ENCODE measurements at regions not wholly inside any gene's neighbourhood (a gene's known extent, or its start where the extent isn't known, plus 50 kb on each side); places are given as distances from the start of the nearest gene placed in this dataset.

DNA sequence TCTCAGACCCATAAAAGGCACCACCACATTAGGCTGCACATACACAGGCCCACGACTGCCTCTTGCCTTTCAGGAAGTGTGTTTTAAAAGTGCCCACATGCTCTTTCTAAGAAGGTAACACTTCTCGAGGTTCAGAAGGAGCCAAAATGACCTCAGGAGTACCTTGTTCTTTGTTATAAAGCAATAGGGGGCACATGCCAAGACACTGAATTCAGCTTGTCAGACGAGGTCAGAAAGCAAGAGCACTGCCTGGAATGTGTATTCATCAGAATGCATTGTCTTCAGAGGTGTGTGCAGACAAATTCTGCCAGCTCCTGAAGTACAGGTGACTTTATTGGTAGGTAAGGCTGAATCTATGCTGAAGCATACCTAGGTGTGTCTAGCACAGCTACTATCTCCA is 114.5 kb upstream of the IRX1 start (continued):
- TF ChIP-seq, protein P1, sequence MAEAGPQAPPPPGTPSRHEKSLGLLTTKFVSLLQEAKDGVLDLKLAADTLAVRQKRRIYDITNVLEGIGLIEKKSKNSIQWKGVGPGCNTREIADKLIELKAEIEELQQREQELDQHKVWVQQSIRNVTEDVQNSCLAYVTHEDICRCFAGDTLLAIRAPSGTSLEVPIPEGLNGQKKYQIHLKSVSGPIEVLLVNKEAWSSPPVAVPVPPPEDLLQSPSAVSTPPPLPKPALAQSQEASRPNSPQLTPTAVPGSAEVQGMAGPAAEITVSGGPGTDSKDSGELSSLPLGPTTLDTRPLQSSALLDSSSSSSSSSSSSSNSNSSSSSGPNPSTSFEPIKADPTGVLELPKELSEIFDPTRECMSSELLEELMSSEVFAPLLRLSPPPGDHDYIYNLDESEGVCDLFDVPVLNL (CRISPR knock-in tag; IDR thresholded peaks at IDR 0.05; ENCODE audit: borderline replicate concordance, low read depth), result no peak
- no peak for TF ChIP-seq ZNF423 (CRISPR knock-in tag; IDR thresholded peaks at IDR 0.05)
- TF ChIP-seq, protein P2, sequence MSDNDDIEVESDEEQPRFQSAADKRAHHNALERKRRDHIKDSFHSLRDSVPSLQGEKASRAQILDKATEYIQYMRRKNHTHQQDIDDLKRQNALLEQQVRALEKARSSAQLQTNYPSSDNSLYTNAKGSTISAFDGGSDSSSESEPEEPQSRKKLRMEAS (CRISPR knock-in tag; IDR thresholded peaks at IDR 0.05), result no peak

DNA sequence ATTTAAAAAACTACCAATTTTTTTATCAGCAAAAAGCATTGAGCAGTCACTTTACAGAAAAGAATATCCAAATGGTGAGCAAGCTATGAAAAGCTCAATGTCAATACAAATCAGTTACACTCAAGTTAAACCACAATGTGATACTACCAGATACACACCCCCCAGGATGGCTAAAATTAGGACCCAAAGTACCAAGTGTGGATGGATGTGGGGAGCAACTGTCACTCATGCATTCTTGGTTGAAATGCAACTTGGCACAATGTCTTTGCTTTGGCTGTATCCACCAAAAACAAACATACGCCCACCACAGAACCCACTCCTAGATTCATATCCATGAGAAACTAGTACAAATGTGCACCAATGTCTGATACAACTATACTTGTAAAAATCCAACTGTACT is 120.0 kb upstream of the IRX1 start:
- POLR2A ChIA-PET, result no interaction called here

DNA sequence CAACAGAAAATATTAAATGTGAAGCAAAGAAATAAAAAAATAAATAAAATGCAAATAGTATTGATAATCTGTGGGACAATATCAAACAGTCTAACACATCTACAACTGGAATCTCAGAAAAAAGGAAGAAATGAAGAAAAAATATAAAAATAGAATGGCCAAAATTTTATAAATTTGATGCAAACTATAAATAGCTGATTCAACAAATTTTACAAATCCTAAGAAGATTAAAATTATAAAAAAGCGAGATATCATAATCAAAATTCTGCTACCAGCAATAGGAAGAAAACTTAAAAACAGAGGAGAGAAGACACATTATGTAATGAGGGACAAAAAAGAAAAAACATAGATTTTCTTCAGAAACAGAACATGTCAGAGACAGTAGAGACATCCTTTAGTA is 129.2 kb upstream of the IRX1 start:
- ATAC-seq (no peak), DNase-seq (ENCODE audit: low spot score) (no peak)
- Mint-ChIP-seq H3K4me3 (no peak overlapping the region), H3K27me3 (ENCODE audit: low read depth) (no peaks in the 10 kb centered on the region; the same call in 1 of the 2 replicates), H3K27ac (no peak overlapping the region), H3K36me3 (peaks cover 13% of the 10 kb centered on the region), H3K9me3 (peaks cover 17% of the 10 kb centered on the region), H3K4me1 (no peaks in the 10 kb centered on the region)
- POLR2A ChIA-PET, result interaction anchor here (0.6 kb wide), 1 partner anchor 729 kb away, joined by 6 read pairs; no protein-coding TSS in a partner anchor
- CTCF ChIA-PET, result no interaction called here
- TF ChIP-seq NR2C2 (CRISPR knock-in tag; IDR thresholded peaks at IDR 0.05), result no peak
- no peak for TF ChIP-seq FOXJ3 (CRISPR knock-in tag; IDR thresholded peaks at IDR 0.05; ENCODE audit: borderline replicate concordance)
- TF ChIP-seq, protein P3, sequence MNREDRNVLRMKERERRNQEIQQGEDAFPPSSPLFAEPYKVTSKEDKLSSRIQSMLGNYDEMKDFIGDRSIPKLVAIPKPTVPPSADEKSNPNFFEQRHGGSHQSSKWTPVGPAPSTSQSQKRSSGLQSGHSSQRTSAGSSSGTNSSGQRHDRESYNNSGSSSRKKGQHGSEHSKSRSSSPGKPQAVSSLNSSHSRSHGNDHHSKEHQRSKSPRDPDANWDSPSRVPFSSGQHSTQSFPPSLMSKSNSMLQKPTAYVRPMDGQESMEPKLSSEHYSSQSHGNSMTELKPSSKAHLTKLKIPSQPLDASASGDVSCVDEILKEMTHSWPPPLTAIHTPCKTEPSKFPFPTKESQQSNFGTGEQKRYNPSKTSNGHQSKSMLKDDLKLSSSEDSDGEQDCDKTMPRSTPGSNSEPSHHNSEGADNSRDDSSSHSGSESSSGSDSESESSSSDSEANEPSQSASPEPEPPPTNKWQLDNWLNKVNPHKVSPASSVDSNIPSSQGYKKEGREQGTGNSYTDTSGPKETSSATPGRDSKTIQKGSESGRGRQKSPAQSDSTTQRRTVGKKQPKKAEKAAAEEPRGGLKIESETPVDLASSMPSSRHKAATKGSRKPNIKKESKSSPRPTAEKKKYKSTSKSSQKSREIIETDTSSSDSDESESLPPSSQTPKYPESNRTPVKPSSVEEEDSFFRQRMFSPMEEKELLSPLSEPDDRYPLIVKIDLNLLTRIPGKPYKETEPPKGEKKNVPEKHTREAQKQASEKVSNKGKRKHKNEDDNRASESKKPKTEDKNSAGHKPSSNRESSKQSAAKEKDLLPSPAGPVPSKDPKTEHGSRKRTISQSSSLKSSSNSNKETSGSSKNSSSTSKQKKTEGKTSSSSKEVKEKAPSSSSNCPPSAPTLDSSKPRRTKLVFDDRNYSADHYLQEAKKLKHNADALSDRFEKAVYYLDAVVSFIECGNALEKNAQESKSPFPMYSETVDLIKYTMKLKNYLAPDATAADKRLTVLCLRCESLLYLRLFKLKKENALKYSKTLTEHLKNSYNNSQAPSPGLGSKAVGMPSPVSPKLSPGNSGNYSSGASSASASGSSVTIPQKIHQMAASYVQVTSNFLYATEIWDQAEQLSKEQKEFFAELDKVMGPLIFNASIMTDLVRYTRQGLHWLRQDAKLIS (CRISPR knock-in tag; IDR thresholded peaks at IDR 0.05; ENCODE audit: borderline replicate concordance), result no peak
- TF ChIP-seq, protein P4, sequence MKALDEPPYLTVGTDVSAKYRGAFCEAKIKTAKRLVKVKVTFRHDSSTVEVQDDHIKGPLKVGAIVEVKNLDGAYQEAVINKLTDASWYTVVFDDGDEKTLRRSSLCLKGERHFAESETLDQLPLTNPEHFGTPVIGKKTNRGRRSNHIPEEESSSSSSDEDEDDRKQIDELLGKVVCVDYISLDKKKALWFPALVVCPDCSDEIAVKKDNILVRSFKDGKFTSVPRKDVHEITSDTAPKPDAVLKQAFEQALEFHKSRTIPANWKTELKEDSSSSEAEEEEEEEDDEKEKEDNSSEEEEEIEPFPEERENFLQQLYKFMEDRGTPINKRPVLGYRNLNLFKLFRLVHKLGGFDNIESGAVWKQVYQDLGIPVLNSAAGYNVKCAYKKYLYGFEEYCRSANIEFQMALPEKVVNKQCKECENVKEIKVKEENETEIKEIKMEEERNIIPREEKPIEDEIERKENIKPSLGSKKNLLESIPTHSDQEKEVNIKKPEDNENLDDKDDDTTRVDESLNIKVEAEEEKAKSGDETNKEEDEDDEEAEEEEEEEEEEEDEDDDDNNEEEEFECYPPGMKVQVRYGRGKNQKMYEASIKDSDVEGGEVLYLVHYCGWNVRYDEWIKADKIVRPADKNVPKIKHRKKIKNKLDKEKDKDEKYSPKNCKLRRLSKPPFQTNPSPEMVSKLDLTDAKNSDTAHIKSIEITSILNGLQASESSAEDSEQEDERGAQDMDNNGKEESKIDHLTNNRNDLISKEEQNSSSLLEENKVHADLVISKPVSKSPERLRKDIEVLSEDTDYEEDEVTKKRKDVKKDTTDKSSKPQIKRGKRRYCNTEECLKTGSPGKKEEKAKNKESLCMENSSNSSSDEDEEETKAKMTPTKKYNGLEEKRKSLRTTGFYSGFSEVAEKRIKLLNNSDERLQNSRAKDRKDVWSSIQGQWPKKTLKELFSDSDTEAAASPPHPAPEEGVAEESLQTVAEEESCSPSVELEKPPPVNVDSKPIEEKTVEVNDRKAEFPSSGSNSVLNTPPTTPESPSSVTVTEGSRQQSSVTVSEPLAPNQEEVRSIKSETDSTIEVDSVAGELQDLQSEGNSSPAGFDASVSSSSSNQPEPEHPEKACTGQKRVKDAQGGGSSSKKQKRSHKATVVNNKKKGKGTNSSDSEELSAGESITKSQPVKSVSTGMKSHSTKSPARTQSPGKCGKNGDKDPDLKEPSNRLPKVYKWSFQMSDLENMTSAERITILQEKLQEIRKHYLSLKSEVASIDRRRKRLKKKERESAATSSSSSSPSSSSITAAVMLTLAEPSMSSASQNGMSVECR (CRISPR knock-in tag; IDR thresholded peaks at IDR 0.05; ENCODE audit: borderline replicate concordance), result no peak
- no peak for TF ChIP-seq GRHL2 (CRISPR knock-in tag; IDR thresholded peaks at IDR 0.05; ENCODE audit: insufficient replicate concordance, severe bottlenecking)
- TF ChIP-seq ZBTB21 (CRISPR knock-in tag; IDR thresholded peaks at IDR 0.05; ENCODE audit: borderline replicate concordance), result no peak

More for the DNA sequence above, 120.0 kb upstream of the IRX1 start:
- H3K36me3 Mint-ChIP-seq, result no peaks in the 10 kb centered on the region
- no peak for DNase-seq (ENCODE audit: low spot score)
- no peak overlapping the region for H3K27ac Mint-ChIP-seq
- no peak for TF ChIP-seq GRHL2 (CRISPR knock-in tag; IDR thresholded peaks at IDR 0.05; ENCODE audit: insufficient replicate concordance, severe bottlenecking)
- TF ChIP-seq SMAD4 (CRISPR knock-in tag; IDR thresholded peaks at IDR 0.05), result no peak
- TF ChIP-seq, protein P5, sequence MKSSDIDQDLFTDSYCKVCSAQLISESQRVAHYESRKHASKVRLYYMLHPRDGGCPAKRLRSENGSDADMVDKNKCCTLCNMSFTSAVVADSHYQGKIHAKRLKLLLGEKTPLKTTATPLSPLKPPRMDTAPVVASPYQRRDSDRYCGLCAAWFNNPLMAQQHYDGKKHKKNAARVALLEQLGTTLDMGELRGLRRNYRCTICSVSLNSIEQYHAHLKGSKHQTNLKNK (CRISPR knock-in tag; IDR thresholded peaks at IDR 0.05), result no peak
- TF ChIP-seq, protein P6, sequence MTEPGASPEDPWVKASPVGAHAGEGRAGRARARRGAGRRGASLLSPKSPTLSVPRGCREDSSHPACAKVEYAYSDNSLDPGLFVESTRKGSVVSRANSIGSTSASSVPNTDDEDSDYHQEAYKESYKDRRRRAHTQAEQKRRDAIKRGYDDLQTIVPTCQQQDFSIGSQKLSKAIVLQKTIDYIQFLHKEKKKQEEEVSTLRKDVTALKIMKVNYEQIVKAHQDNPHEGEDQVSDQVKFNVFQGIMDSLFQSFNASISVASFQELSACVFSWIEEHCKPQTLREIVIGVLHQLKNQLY (CRISPR knock-in tag; IDR thresholded peaks at IDR 0.05), result no peak
- TF ChIP-seq, protein P7, sequence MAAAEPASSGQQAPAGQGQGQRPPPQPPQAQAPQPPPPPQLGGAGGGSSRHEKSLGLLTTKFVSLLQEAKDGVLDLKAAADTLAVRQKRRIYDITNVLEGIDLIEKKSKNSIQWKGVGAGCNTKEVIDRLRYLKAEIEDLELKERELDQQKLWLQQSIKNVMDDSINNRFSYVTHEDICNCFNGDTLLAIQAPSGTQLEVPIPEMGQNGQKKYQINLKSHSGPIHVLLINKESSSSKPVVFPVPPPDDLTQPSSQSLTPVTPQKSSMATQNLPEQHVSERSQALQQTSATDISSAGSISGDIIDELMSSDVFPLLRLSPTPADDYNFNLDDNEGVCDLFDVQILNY (CRISPR knock-in tag; IDR thresholded peaks at IDR 0.05), result no peak
- TF ChIP-seq ZNF396 (CRISPR knock-in tag; IDR thresholded peaks at IDR 0.05; ENCODE audit: borderline replicate concordance), result no peak
- TF ChIP-seq, protein P8, sequence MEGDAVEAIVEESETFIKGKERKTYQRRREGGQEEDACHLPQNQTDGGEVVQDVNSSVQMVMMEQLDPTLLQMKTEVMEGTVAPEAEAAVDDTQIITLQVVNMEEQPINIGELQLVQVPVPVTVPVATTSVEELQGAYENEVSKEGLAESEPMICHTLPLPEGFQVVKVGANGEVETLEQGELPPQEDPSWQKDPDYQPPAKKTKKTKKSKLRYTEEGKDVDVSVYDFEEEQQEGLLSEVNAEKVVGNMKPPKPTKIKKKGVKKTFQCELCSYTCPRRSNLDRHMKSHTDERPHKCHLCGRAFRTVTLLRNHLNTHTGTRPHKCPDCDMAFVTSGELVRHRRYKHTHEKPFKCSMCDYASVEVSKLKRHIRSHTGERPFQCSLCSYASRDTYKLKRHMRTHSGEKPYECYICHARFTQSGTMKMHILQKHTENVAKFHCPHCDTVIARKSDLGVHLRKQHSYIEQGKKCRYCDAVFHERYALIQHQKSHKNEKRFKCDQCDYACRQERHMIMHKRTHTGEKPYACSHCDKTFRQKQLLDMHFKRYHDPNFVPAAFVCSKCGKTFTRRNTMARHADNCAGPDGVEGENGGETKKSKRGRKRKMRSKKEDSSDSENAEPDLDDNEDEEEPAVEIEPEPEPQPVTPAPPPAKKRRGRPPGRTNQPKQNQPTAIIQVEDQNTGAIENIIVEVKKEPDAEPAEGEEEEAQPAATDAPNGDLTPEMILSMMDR (IDR thresholded peaks at IDR 0.05), result no peak
- TF ChIP-seq, protein P9, sequence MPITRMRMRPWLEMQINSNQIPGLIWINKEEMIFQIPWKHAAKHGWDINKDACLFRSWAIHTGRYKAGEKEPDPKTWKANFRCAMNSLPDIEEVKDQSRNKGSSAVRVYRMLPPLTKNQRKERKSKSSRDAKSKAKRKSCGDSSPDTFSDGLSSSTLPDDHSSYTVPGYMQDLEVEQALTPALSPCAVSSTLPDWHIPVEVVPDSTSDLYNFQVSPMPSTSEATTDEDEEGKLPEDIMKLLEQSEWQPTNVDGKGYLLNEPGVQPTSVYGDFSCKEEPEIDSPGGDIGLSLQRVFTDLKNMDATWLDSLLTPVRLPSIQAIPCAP (CRISPR knock-in tag; IDR thresholded peaks at IDR 0.05), result no peak
- no peak for TF ChIP-seq MXD4 (CRISPR knock-in tag; IDR thresholded peaks at IDR 0.05; ENCODE audit: borderline replicate concordance)
- no peak for TF ChIP-seq ZNF671 (CRISPR knock-in tag; IDR thresholded peaks at IDR 0.05)
- no peak for TF ChIP-seq GABPB1 (CRISPR knock-in tag; IDR thresholded peaks at IDR 0.05)
- TF ChIP-seq RELA (CRISPR knock-in tag; IDR thresholded peaks at IDR 0.05; ENCODE audit: borderline replicate concordance), result no peak
- CTCF ChIA-PET, result no interaction called here
- H3K27me3 Mint-ChIP-seq (ENCODE audit: low read depth), result no peaks in the 10 kb centered on the region
- H3K9me3 Mint-ChIP-seq, result no peaks in the 10 kb centered on the region
- H3K4me1 Mint-ChIP-seq, result no peaks in the 10 kb centered on the region
- no peak overlapping the region for H3K4me3 Mint-ChIP-seq
- ATAC-seq, result no peak

Measured in WTC11 (cell line).